ENCODE measurements at regions not wholly inside any gene's neighbourhood (a gene's known extent, or its start where the extent isn't known, plus 50 kb on each side); places are given as distances from the start of the nearest gene placed in this dataset.

DNA sequence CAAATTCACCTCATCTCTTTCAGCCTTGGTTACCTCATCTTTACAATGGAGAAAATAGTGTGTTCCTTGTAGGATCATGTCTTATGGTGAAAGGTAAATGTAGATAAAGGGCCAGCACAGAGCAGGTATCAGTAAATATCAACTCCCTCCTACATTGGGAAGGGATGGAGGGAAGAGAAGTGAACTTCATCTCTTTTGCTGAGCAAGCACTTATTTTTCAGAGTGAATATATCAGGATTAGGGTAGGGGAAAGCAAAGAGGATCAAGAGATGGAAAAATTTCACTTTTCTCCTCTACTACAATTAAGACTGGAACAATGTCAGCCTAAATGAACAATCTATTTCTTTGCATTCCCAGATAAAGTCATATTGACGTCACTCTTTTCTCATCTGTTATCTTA is 193.8 kb upstream of the JUN start:
- DNase-seq: no peak

DNA sequence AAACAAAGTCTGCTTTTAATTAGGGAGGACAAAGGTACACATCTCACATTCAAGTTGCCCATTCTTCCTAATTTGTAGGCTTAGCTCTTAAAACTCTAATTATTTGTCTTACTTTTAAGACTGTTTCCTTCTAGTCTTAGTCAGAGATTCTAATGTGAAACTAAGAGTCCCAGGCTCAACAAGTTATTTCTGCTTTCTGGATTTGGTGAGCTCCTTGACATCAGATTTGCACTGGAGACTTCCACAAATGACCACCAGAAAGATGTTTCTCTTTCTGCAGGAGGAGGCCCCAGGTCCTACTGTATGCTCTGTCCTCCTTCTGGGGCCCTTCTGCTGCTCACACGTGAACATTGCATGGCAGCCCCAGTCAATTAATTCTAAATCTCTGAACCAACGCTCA is 194.2 kb upstream of the JUN start:
- DNase-seq: no peak

DNA sequence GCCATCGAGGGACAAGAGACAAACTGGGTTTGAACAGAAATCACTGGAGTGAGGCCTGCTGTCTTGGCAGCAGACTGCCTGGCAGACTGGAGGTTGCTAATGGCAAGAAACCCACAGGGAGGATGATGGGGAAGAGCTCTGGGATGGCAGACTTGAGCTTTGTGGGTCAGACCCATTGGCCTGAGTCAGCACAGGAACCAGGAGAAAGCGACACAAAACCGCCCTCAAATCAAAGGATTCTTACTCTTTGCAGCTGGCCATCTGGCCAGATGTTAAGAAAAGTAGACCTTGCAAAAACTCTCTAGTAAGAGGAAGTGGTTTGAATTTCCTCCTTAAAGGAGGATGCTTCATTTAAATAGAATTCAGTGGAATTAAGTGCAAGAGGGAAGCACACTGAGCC is 195.2 kb upstream of the JUN start:
- DNase-seq: no peak

- DNase-seq: no peak
Measured at GRCh38 chr1:58979677-58980076, 195.8 kb upstream of the JUN start.

- no peak for DNase-seq
Measured at GRCh38 chr1:58981392-58981791, 197.5 kb upstream of the JUN start.

DNA sequence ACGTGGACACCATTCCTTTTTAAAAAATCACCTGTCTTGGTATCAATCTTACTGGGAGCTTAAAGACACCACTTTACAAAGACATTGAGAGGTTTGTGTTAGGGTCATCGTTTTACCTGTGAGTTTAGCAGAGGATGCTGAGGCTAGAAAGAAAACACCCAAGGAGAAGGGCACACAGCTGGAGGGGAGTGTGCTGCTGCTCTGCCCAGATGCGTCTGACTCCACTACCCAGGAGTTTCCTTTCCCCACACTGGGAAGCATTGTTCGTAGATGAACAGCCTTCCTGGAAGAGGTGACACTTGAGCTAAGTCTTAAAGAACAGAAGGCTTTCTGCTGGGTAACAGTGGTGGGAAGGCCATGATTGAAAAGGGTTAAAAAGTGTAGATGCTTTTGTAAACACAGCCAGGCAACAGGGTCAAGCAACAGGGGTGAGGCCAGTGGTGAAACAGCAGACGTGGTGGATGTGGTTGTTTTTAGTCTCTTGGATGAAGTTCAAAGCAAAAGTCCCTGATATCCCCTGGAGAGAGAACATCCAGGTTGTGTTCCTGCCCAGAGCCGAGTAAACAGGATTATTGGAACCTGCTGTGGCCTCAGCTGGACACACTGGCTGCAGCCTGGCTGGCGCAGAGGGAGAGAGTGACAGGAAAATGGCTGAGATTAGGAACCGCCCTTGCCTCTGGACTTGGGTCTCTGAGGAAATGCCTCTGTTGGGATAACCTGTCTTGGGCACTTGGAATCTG is 198.6 kb upstream of the JUN start:
- DNase-seq: no peak

DNA sequence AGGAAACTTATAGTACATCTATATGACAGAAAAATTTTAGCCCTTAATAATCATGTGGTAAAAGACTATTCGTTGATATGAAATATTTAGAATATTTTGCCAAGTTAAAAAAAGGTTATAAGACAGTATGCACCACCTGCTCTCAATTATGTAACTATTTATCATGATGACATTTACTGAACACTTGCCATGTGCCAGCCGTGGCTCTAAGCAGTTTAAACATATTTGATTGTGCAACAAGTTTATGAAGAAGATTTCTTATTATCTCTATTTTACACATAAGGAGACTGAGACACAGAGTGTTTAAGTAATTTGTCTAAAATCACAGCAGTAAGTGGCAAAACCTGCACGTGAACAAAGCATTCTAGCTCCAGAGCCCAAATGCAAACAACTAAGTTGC is 199.3 kb upstream of the JUN start:
- no peak for DNase-seq

GRCh38 chr1:58983633-58984245 is 199.9 kb upstream of the JUN start:
- DNase-seq: no peak

- DNase-seq: no peak
Measured at GRCh38 chr1:58986996-58987767, 203.3 kb upstream of the JUN start.

GRCh38 chr1:58988752-58989151 is 204.9 kb upstream of the JUN start:
- no peak for DNase-seq

GRCh38 chr1:58989845-58990244 is 206.0 kb upstream of the JUN start:
- DNase-seq: no peak

GRCh38 chr1:58991305-58991704 is 207.5 kb upstream of the JUN start:
- no peak for DNase-seq

DNA sequence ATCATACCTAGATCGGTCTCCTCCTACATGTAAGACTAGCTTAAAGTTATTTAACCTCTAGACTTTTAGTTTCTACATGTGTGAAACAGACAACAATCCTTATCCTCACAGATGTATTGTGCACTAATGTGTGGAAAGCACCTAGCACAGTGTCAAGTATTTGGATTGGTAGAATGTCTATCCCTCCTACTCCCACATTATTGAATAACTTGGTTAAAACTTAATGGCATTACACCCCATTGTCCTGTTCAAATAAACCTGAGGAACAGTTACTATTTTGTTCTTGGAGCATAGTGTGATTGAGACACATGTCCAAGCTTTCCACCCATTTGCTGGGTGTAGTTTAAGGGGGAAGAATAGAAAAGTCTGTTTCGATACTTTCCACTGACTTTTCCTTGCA is 208.8 kb upstream of the JUN start:
- DNase-seq: no peak

GRCh38 chr1:58993403-58993802 is 209.6 kb upstream of the JUN start:
- DNase-seq: no peak

- DNase-seq: no peak
Measured at GRCh38 chr1:58994664-58995063, 210.8 kb upstream of the JUN start.

GRCh38 chr1:58996341-58997059 is 212.7 kb upstream of the JUN start:
- no peak for DNase-seq

DNA sequence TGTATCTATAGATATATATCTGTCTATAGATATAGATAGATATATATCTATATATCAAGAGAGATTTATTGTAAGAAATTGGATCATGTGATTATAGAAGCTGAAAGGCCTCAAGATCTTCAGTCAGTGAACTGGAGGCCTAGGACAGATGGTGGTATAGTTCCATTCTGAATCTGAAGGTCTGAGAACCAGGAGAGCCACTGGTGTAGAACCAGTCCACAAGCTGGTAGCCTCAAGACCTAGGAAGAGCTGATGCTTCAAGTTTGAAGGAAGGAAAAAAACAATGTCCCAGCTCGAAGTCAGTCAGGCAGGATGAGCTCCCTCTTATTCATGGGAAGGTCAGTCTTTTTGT is 213.2 kb upstream of the JUN start:
- no peak for DNase-seq

- DNase-seq: no peak
Measured at GRCh38 chr1:58997637-58998036, 213.8 kb upstream of the JUN start.

DNA sequence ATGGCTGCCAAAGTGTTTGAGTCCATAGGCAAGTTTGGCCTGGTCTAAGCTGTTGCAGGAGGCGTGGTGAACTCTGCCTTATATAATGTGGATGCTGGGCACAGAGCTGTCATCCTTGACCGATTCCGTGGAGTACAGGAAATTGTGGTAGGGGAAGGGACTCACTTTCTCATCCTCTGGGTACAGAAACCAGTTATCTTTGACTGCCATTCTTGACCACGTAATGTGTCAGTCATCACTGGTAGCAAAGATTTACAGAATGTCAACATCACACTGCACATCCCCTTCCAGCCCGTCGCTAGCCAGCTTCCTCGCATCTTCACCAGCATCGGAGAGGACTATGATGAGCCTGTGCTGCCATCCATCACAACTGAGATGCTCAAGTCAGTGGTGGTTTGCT is 215.8 kb upstream of the JUN start:
- DNase-seq: no peak

DNA sequence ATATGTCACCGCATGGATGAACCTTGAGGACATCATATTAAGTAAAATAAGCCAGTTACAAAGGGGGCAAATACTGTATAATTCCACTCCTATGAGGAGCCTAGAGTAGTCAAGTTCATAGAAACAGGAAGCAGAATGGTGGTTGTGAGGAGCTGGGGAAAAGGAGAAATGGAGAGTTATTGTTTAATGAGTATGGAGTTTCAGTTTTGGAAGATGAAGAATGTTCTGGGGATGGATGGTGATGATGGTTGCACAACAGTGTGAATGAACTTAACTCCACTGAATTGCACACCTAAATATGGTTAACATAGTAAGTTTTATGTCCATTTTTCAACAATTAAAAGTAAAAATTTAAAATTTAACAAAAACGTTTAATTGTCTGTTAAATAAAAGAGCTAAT is 220.9 kb upstream of the JUN start:
- DNase-seq: no peak

DNA sequence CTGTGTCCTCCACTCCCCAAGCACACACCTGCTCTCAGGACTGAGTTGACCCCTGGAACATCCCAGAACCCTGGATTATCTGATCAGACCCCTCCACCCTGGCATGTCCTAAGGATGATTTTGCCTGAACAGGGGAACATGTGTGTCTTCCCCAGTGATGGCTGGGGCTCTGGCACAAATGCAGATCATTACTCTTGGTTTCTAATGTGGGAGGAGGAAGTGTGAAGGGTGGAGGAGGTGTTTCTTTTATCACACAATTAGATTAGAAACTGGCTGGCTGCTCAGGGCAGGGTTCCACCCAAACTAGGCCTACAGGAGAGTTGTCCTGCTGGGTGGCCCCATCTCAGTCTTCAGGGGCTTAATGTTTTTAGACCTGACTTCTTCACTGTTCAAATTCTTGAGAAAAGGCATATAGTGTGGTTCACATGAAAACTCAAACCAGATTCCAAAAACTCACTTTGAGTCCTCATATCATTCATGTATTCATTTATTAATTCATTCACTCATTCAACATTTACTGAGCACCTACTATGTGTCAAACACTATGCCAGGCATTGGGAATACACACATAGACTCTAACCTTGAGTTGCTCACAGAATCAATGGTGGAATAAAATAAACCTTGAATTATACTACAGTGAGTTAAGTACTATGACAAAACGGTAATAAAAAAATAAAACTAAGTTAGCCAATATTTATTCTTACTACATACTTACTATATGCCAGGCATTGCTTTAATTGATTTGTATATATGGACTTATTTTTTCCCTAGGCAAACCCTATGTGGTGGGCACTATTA is 221.8 kb upstream of the JUN start:
- DNase-seq: no peak

DNA sequence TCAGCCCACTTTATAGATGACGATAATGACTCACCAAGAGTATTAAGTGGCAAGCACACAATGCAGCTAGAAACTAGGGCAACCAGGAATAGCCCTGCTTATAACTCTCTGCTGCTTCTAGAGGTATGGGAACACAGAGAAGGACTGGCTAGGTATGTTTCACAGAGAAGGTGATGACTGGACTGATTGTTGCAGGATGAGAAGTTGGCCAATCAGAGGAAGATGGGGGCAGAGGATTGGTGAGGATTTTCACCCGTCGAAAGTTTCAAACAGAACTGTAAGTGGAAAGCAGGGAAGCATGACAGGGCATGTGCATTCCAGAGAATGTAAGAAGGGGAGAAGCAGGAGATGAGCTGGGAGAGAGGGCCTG is 222.4 kb upstream of the JUN start:
- no peak for DNase-seq

- DNase-seq: no peak
Measured at GRCh38 chr1:59006932-59007331, 223.1 kb upstream of the JUN start.

Data from T-helper 9 cell (primary cell).